OCI-LY1 (cell line): ENCODE measurements at regions not wholly inside any gene's neighbourhood (a gene's known extent, or its start where the extent isn't known, plus 50 kb on each side); places are given as distances from the start of the nearest gene placed in this dataset.

Source experiments
- H2AFZ ChIP-seq: fragments of 200-600 bp; sonication (generic), shearing (Covaris generic); 2 replicates; pipeline ENCODE4 v1.6.0; 2014; ENCODE audit warnings: antibody characterized with exemption, mild to moderate bottlenecking, low read length
- H3F3A ChIP-seq: fragments of 200-600 bp; sonication (generic), shearing (Covaris generic); 2 replicates; pipeline ENCODE4 v1.6.0; 2014; ENCODE audit warnings: mild to moderate bottlenecking, antibody characterized with exemption, low read length, moderate library complexity; ENCODE audit not compliant: insufficient read depth
- H3K27ac ChIP-seq: fragments of 200-600 bp; sonication (generic); 2 replicates; pipeline ENCODE4 v1.5.1; 2014; ENCODE audit warnings: low read length, mixed run types, mild to moderate bottlenecking, low read depth; ENCODE audit not compliant: poor library complexity, severe bottlenecking
- H3K27me3 ChIP-seq: fragments of 200-600 bp; sonication (generic); 2 replicates; pipeline ENCODE4 v1.6.0; 2014; ENCODE audit warnings: antibody characterized with exemption, mild to moderate bottlenecking, low read length, moderate library complexity; ENCODE audit not compliant: insufficient read depth
- H3K36me3 ChIP-seq: fragments of 200-600 bp; sonication (generic); 2 replicates; pipeline ENCODE4 v1.6.1; 2014; ENCODE audit warnings: mild to moderate bottlenecking, antibody characterized with exemption, low read length, moderate library complexity, mixed read lengths; ENCODE audit not compliant: insufficient read depth
- H3K4me1 ChIP-seq: fragments of 200-600 bp; sonication (generic); 2 replicates; pipeline ENCODE4 v1.5.1; 2014; ENCODE audit warnings: mild to moderate bottlenecking, low read length, moderate library complexity; ENCODE audit not compliant: insufficient read depth, severe bottlenecking
- H3K4me2 ChIP-seq: fragments of 200-600 bp; sonication (generic), shearing (Covaris generic); 2 replicates; pipeline ENCODE4 v1.6.1; 2014; ENCODE audit warnings: low read length
- H3K4me3 ChIP-seq: fragments of 200-600 bp; sonication (generic); 2 replicates; pipeline ENCODE4 v1.5.1; 2014; ENCODE audit warnings: low read length, low read depth, mild to moderate bottlenecking, mixed read lengths; ENCODE audit not compliant: poor library complexity, severe bottlenecking
- H3K79me2 ChIP-seq: fragments of 200-600 bp; shearing (Covaris generic); 2 replicates; pipeline ENCODE4 v1.6.1; 2016; ENCODE audit warnings: mixed run types, low read length, mixed read lengths; ENCODE audit not compliant: insufficient read depth
- H3K9ac ChIP-seq: fragments of 200-600 bp; sonication (generic), shearing (Covaris generic); 2 replicates; pipeline ENCODE4 v1.6.1; 2014; ENCODE audit warnings: mild to moderate bottlenecking, low read length, mixed read lengths
- H3K9me2 ChIP-seq: fragments of 200-600 bp; sonication (generic), shearing (Covaris generic); 2 replicates; pipeline ENCODE4 v1.6.1; 2014; ENCODE audit warnings: low read depth, mild to moderate bottlenecking, low read length, mixed read lengths
- H3K9me3 ChIP-seq: fragments of 200-600 bp; shearing (Covaris generic); 2 replicates; pipeline ENCODE4 v1.6.1; 2014; ENCODE audit warnings: low read length, mixed read lengths
- H4K20me1 ChIP-seq: fragments of 200-600 bp; sonication (generic), shearing (Covaris generic); 2 replicates; pipeline ENCODE4 v1.6.0; 2016; ENCODE audit warnings: mild to moderate bottlenecking, low read length; ENCODE audit not compliant: insufficient read depth
- EZH2 ChIP-seq: fragments of 200-600 bp; sonication (generic), shearing (Covaris generic); IDR thresholded peaks from 2 replicates; pipeline ENCODE4 v1.8.0; 2017; ENCODE audit warnings: borderline replicate concordance, mixed run types, mild to moderate bottlenecking, antibody characterized with exemption, low read length, moderate library complexity, mixed read lengths
- TF ChIP-seq, protein P1 (sequence below): fragments of 200-600 bp; sonication (generic), shearing (Covaris generic); IDR thresholded peaks from 2 replicates; pipeline ENCODE4 v1.5.1; 2017; ENCODE audit warnings: mild to moderate bottlenecking, antibody characterized with exemption, low read length, moderate library complexity, mixed read lengths

DNA sequence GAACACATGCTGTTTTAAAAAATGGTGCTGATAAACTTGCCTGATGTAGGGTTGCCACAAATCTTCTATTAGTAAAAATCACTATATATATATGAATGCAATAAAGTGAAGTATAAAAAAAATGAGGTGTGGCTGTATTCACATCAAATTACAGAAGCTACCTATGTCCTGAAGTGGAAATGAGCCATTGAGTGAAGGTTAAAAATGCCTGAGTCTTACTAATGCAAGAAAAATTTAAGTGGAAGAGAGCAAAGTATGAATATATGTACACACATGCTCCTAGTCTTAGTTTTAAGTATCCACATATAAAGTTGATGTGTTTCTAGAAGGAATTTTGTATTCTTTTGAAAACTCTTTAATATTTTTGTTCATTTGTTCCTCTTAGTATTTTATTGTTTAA lies 808.3 kb upstream of the MAN1A1 start:
- Histone ChIP-seq H3K4me1 (no peaks in the 10 kb centered on the region), H3F3A (no peaks in the 10 kb centered on the region), H3K36me3 (no peaks in the 10 kb centered on the region), H3K27me3 (no peaks in the 10 kb centered on the region), H3K9me3 (no peaks in the 10 kb centered on the region), H2AFZ (no peak overlapping the region), H3K27ac (no peak overlapping the region), H3K79me2 (no peaks in the 10 kb centered on the region), H3K4me3 (no peak overlapping the region), H3K4me2 (no peak overlapping the region), H3K9ac (no peak overlapping the region), H3K9me2 (no peaks in the 10 kb centered on the region), H4K20me1 (no peaks in the 10 kb centered on the region)
- TF ChIP-seq, protein P1, sequence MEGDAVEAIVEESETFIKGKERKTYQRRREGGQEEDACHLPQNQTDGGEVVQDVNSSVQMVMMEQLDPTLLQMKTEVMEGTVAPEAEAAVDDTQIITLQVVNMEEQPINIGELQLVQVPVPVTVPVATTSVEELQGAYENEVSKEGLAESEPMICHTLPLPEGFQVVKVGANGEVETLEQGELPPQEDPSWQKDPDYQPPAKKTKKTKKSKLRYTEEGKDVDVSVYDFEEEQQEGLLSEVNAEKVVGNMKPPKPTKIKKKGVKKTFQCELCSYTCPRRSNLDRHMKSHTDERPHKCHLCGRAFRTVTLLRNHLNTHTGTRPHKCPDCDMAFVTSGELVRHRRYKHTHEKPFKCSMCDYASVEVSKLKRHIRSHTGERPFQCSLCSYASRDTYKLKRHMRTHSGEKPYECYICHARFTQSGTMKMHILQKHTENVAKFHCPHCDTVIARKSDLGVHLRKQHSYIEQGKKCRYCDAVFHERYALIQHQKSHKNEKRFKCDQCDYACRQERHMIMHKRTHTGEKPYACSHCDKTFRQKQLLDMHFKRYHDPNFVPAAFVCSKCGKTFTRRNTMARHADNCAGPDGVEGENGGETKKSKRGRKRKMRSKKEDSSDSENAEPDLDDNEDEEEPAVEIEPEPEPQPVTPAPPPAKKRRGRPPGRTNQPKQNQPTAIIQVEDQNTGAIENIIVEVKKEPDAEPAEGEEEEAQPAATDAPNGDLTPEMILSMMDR: no peak
- no peak for TF ChIP-seq EZH2

DNA sequence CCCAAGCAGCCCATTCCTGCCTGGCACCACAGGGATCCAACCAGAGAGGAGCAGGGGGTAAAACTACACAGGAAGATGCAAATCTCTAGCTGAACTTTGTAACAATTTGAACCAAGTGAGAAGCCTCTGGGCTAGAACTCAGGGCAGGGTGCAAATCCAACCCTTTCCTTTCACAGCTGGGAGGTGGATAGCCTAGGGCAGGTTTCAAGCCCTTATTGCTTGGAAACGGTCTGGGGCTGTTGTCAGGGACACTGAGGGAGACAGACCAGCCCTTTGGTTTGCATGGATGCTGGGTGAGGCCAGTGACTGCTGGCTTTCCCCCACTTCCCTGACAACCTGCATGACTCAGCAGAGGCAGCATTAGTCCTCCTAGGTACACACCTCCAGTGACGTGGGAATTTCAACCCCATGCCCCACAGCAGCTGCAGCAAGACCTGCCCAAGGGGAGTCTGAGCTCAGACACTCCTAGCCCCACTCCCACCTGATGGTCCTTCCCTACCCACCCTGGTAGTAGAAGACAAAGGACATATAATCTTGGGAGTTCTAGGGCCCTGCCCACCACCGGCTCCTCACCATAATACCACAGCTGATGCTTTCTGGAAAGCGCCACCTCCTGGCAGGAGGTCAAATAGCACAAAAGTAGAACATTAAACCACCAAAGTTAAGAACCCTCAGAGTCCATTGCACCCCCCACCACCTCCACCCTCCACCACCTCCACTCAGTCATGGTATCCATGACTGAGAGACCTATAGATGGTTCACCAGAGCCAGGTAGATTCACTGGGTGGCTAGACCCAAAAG lies 797.7 kb upstream of the MAN1A1 start:
- Histone ChIP-seq H3F3A (no peaks in the 10 kb centered on the region), H3K27me3 (no peaks in the 10 kb centered on the region), H3K4me2 (no peak overlapping the region), H3K9ac (no peak overlapping the region), H3K9me3 (no peaks in the 10 kb centered on the region), H3K9me2 (no peaks in the 10 kb centered on the region), H3K4me3 (no peak overlapping the region), H4K20me1 (no peaks in the 10 kb centered on the region), H3K79me2 (no peaks in the 10 kb centered on the region), H3K4me1 (no peaks in the 10 kb centered on the region), H2AFZ (no peak overlapping the region), H3K36me3 (no peaks in the 10 kb centered on the region), H3K27ac (no peak overlapping the region)
- TF ChIP-seq, protein P1: peak; percentile 48; the same call in 1 of the 2 replicates
- TF ChIP-seq EZH2: no peak

DNA sequence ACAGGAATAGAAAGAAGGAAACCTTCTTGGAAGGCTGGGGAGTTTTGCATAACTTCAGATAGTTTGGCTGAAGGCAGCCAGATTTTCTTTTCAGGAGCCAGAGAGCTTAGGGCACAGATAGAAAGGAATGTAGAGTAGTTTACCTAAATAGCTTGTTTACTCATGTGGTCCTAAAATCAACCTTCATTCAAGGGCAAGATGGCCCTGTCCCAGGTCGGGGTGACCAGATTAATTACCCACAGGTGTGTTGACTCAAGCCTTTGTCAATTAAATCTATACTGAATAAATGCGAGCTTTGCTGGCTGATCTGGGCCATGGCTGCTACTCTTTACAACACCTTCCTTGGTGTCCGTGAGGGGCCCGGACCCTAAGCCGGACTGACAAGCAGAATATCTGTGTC lies 792.0 kb upstream of the MAN1A1 start:
- TF ChIP-seq EZH2: no peak
- TF ChIP-seq, protein P1: no peak
- Histone ChIP-seq H4K20me1 (no peaks in the 10 kb centered on the region), H3K9me3 (no peaks in the 10 kb centered on the region), H3K4me3 (no peak overlapping the region), H3K9ac (no peak overlapping the region), H3K4me2 (no peak overlapping the region), H3K36me3 (no peaks in the 10 kb centered on the region), H3K79me2 (no peaks in the 10 kb centered on the region), H3K27ac (no peak overlapping the region), H3K4me1 (no peaks in the 10 kb centered on the region), H3K9me2 (no peaks in the 10 kb centered on the region), H2AFZ (no peak overlapping the region), H3K27me3 (no peaks in the 10 kb centered on the region), H3F3A (no peaks in the 10 kb centered on the region)
